HEK293T (cell line): ENCODE measurements at regions not wholly inside any gene's neighbourhood (a gene's known extent, or its start where the extent isn't known, plus 50 kb on each side); places are given as distances from the start of the nearest gene placed in this dataset.

Source experiments
- BHLHE40 ChIP-seq: fragments of 450-650 bp; IDR thresholded peaks from 2 replicates; pipeline ENCODE4 v1.6.1; 2016; ENCODE audit warnings: mild to moderate bottlenecking, moderate library complexity, borderline replicate concordance
- CTBP1 ChIP-seq: fragments of 450-650 bp; IDR thresholded peaks from 2 replicates; pipeline ENCODE4 v1.6.1; 2016; ENCODE audit warnings: borderline replicate concordance
- ELF4 ChIP-seq: fragments of 450-650 bp; IDR thresholded peaks from 2 replicates; pipeline ENCODE4 v1.6.1; 2017; ENCODE audit warnings: antibody characterized with exemption
- FOXA1 ChIP-seq: fragments of 450-650 bp; IDR thresholded peaks from 2 replicates; pipeline ENCODE4 v1.6.1; 2016; ENCODE audit warnings: mild to moderate bottlenecking
- FOXK2 ChIP-seq: fragments of 450-650 bp; IDR thresholded peaks from 2 replicates; pipeline ENCODE4 v1.6.1; 2016; ENCODE audit warnings: mild to moderate bottlenecking
- FOXM1 ChIP-seq: fragments of 450-650 bp; IDR thresholded peaks from 2 replicates; pipeline ENCODE4 v1.6.1; 2017; ENCODE audit warnings: mild to moderate bottlenecking, borderline replicate concordance
- L3MBTL2 ChIP-seq: fragments of 450-650 bp; conservative IDR thresholded peaks from 2 replicates; pipeline ENCODE4 v1.6.1; 2016; ENCODE audit warnings: mild to moderate bottlenecking
- LEF1 ChIP-seq: fragments of 450-650 bp; IDR thresholded peaks from 2 replicates; pipeline ENCODE4 v1.6.1; 2017; ENCODE audit warnings: mild to moderate bottlenecking, borderline replicate concordance
- NFRKB ChIP-seq: fragments of 450-650 bp; IDR thresholded peaks from 2 replicates; pipeline ENCODE4 v1.6.1; 2016; ENCODE audit warnings: mild to moderate bottlenecking, moderate library complexity
- SP1 ChIP-seq: fragments of 450-650 bp; IDR thresholded peaks from 2 replicates; pipeline ENCODE4 v1.6.1; 2017
- SUZ12 ChIP-seq: fragments of 450-650 bp; IDR thresholded peaks from 2 replicates; pipeline ENCODE4 v1.6.1; 2016; ENCODE audit warnings: mild to moderate bottlenecking
- TARDBP ChIP-seq: fragments of 450-650 bp; IDR thresholded peaks from 2 replicates; pipeline ENCODE4 v1.6.1; 2016
- ZNF384 ChIP-seq: fragments of 450-650 bp; IDR thresholded peaks from 2 replicates; pipeline ENCODE4 v1.6.1; 2016

GRCh38 chr10:4310172-4310571 lies 515.8 kb upstream of the AKR1E2 start:
- TF ChIP-seq TARDBP (no peak), LEF1 (no peak), FOXM1 (no peak), BHLHE40 (no peak), ELF4 (no peak), CTBP1 (no peak), SP1 (no peak), SUZ12 (no peak), FOXA1 (no peak), L3MBTL2 (no peak), FOXK2 (no peak), ZNF384 (no peak), NFRKB (no peak)
